OCI-LY3 (cell line): ENCODE measurements at regions not wholly inside any gene's neighbourhood (a gene's known extent, or its start where the extent isn't known, plus 50 kb on each side); places are given as distances from the start of the nearest gene placed in this dataset.

Experiments used
- H2AFZ ChIP-seq: fragments of 200-600, 300-600 bp; shearing (Covaris generic); 2 replicates; pipeline ENCODE4 v1.6.0; 2014; ENCODE audit warnings: antibody characterized with exemption, low read depth, low read length
- H3K27ac ChIP-seq: fragments of 200-600, 300-600 bp; sonication (generic); 2 replicates; pipeline ENCODE4 v1.5.1; 2014; ENCODE audit warnings: mild to moderate bottlenecking, low read length, moderate library complexity, mixed read lengths
- H3K27me3 ChIP-seq: fragments of 200-600, 300-600 bp; sonication (generic); 2 replicates; pipeline ENCODE4 v1.6.1; 2014; ENCODE audit warnings: low read depth, low read length, mixed read lengths
- H3K36me3 ChIP-seq: fragments of 200-600, 300-600 bp; sonication (generic); replicated peaks from 2 replicates; pipeline ENCODE3; 2014; ENCODE audit warnings: low read depth, low read length, mixed read lengths
- H3K4me1 ChIP-seq: fragments of 300-600, 200-600 bp; sonication (generic); 2 replicates; pipeline ENCODE4 v1.6.1; 2014; ENCODE audit warnings: low read length, mixed read lengths
- H3K4me2 ChIP-seq: fragments of 200-600, 300-600 bp; sonication (generic); 2 replicates; pipeline ENCODE4 v1.6.1; 2014; ENCODE audit warnings: low read length, mixed read lengths
- H3K4me3 ChIP-seq: fragments of 300-600, 200-600 bp; sonication (generic); 2 replicates; pipeline ENCODE4 v1.5.1; 2014; ENCODE audit warnings: antibody characterized with exemption, mild to moderate bottlenecking, low read length, moderate library complexity
- H3K79me2 ChIP-seq: fragments of 300-600, 200-600 bp; shearing (Covaris generic); 2 replicates; pipeline ENCODE4 v1.6.1; 2014; ENCODE audit warnings: mild to moderate bottlenecking, low read length, mixed read lengths
- H3K9ac ChIP-seq: fragments of 300-600, 200-600 bp; shearing (Covaris generic); 2 replicates; pipeline ENCODE4 v1.6.0; 2014; ENCODE audit warnings: mild to moderate bottlenecking, low read length, moderate library complexity
- H3K9me3 ChIP-seq: fragments of 200-600, 300-600 bp; shearing (Covaris generic); 2 replicates; pipeline ENCODE4 v1.6.1; 2014; ENCODE audit warnings: low read length, mixed read lengths; ENCODE audit not compliant: insufficient read depth
- H4K20me1 ChIP-seq: fragments of 200-600, 300-600 bp; sonication (generic); 2 replicates; pipeline ENCODE4 v1.6.1; 2016; ENCODE audit warnings: low read length, mixed read lengths; ENCODE audit not compliant: insufficient read depth
- EZH2phosphoT487 ChIP-seq: fragments of 200-600 bp; shearing (Covaris generic); IDR thresholded peaks from 2 replicates; pipeline ENCODE4 v1.6.1; 2018; ENCODE audit warnings: antibody characterized with exemption, mixed run types, low read depth
- TF ChIP-seq, protein P1 (sequence below): fragments of 200-600, 300-600 bp; sonication (generic); IDR thresholded peaks from 2 replicates; pipeline ENCODE4 v1.5.1; 2014; ENCODE audit warnings: antibody characterized with exemption, low read length, low read depth

DNA sequence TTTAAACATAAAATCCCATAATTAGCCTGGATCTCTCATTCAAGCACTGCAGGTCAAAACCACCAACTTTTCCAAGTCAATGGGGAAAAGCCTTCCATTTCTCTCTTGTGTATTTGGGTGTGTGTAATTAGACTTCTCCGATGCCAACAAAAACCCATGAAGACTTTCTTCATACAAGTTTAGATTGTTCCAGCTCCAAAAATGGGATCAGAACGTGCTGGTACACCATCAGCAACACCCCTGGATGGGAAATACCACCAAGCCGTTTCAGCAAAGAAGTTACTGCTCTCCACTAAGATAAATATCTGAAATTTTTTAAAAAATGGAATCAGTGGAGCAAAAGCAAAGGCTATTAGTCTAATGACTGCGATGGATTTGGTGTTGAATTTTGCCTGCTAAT lies 837.3 kb upstream of the SOX9 start:
- Histone ChIP-seq H3K79me2 (no peaks in the 10 kb centered on the region), H3K9me3 (no peaks in the 10 kb centered on the region), H2AFZ (no peak overlapping the region), H3K4me2 (no peak overlapping the region), H3K36me3 (no peaks in the 10 kb centered on the region), H3K27me3 (no peaks in the 10 kb centered on the region), H3K4me1 (no peaks in the 10 kb centered on the region), H3K4me3 (no peak overlapping the region), H3K27ac (no peak overlapping the region), H4K20me1 (no peaks in the 10 kb centered on the region), H3K9ac (no peak overlapping the region)
- TF ChIP-seq EZH2phosphoT487 = no peak
- TF ChIP-seq, protein P1, sequence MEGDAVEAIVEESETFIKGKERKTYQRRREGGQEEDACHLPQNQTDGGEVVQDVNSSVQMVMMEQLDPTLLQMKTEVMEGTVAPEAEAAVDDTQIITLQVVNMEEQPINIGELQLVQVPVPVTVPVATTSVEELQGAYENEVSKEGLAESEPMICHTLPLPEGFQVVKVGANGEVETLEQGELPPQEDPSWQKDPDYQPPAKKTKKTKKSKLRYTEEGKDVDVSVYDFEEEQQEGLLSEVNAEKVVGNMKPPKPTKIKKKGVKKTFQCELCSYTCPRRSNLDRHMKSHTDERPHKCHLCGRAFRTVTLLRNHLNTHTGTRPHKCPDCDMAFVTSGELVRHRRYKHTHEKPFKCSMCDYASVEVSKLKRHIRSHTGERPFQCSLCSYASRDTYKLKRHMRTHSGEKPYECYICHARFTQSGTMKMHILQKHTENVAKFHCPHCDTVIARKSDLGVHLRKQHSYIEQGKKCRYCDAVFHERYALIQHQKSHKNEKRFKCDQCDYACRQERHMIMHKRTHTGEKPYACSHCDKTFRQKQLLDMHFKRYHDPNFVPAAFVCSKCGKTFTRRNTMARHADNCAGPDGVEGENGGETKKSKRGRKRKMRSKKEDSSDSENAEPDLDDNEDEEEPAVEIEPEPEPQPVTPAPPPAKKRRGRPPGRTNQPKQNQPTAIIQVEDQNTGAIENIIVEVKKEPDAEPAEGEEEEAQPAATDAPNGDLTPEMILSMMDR = no peak

DNA sequence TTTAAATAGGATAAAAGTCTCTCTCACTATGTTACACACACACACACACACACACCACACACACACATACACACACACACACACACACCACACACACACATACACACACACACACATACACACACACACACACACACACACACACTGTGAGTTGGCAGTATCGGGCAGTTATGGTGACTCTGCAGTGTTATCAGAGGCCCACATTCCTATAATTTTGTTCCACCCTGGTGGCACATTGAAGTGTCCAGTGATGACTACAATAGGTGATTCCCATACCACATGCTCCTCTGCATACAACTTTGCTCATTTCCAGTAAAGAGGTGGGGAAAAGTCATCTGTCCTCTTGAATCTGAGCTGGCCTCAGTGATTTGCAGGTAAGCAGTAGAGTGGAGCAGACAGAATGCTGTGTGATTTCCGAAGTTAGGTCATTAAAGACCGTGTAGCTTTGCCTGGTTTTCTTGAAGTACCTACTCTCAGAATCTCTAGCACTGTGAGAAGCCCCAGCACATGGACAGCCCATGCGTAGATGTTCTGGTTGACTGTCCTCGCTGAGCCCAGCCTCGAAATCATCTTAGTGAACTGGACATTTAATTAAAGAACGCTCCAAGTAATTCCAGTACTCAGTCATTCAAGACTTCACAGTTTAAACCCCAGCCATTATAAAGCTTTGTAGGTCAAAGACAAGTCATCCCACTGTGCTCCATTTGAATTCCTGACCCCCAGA lies 836.6 kb upstream of the SOX9 start:
- Histone ChIP-seq H3K4me2 (no peak overlapping the region), H3K27ac (no peak overlapping the region), H2AFZ (no peak overlapping the region), H3K9ac (no peak overlapping the region), H3K27me3 (no peaks in the 10 kb centered on the region), H3K79me2 (no peaks in the 10 kb centered on the region), H3K36me3 (no peaks in the 10 kb centered on the region), H3K4me3 (no peak overlapping the region), H3K9me3 (no peaks in the 10 kb centered on the region), H3K4me1 (no peaks in the 10 kb centered on the region), H4K20me1 (no peaks in the 10 kb centered on the region)
- TF ChIP-seq, protein P1 = no peak
- no peak for TF ChIP-seq EZH2phosphoT487

DNA sequence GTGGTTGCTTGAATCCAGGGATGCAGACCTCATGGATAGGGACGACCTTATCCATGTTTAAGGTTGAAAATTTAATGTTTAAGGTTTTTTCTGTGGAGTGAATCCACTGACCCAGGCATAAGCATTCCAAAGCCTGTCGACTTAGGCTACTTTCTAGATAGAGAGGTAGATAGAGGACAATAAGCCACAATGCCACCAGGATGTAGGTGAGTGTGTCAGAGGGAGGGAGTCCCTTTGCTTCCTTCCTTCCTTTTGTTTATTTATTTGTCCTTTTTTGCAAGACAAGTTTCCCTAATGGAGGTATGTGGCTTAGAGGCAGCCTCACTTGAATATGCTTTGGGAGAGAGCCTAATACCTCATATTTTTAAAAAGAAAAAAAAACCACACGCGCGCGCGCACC lies 834.2 kb upstream of the SOX9 start:
- H3K79me2 ChIP-seq = no peaks in the 10 kb centered on the region
- no peak overlapping the region for H3K9ac ChIP-seq
- no peaks in the 10 kb centered on the region for H3K9me3 ChIP-seq
- no peak overlapping the region for H3K4me2 ChIP-seq
- H3K27me3 ChIP-seq = no peaks in the 10 kb centered on the region
- no peak overlapping the region for H3K4me3 ChIP-seq
- no peak overlapping the region for H3K27ac ChIP-seq
- H2AFZ ChIP-seq = no peak overlapping the region
- no peaks in the 10 kb centered on the region for H3K4me1 ChIP-seq
- no peaks in the 10 kb centered on the region for H4K20me1 ChIP-seq
- H3K36me3 ChIP-seq = no peaks in the 10 kb centered on the region
- TF ChIP-seq, protein P1 = no peak
- TF ChIP-seq EZH2phosphoT487 = no peak

DNA sequence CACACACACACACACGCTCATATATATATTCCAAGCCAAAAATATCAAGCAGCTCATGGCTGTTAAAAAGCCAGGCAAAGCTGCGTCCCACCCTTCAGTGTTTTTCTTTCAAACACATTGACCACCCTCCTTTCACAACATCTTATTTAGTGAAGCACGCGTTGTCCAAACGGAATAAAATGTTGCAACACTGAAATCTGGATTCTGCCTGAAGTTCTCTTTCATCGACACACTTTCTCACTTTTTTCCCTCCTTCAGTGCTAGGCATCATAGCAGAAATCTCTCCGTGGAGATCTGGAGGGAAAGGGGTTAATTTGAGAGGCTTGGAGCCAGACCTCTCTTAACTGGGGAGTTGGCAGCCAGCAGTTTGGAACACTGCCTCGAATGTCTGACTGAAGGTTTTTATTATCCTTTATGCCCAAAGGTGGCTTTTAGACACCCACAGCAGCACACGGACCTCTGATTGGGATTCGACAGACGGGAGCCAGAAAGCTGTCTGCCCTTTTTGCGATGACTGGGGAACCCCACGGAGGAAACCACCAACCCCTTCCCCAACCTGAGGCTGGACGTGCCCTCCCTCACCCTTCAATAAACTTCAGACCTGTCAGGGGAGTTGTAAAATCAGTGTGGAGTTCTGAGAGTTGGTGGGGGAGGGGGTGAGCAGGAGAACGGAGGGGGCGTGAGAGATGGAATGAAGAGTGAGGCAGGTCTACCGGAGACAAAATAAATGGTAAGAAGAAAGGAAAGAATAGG lies 833.6 kb upstream of the SOX9 start:
- H3K36me3 ChIP-seq = no peaks in the 10 kb centered on the region
- no peaks in the 10 kb centered on the region for H3K79me2 ChIP-seq
- no peak overlapping the region for H3K27ac ChIP-seq
- H4K20me1 ChIP-seq = no peaks in the 10 kb centered on the region
- H3K4me1 ChIP-seq = no peaks in the 10 kb centered on the region
- no peak overlapping the region for H2AFZ ChIP-seq
- H3K4me3 ChIP-seq = no peak overlapping the region
- no peak overlapping the region for H3K9ac ChIP-seq
- no peaks in the 10 kb centered on the region for H3K27me3 ChIP-seq
- no peak overlapping the region for H3K4me2 ChIP-seq
- no peaks in the 10 kb centered on the region for H3K9me3 ChIP-seq
- TF ChIP-seq, protein P1 = no peak
- TF ChIP-seq EZH2phosphoT487 = no peak
